ENCODE measurements at regions not wholly inside any gene's neighbourhood (a gene's known extent, or its start where the extent isn't known, plus 50 kb on each side); places are given as distances from the start of the nearest gene placed in this dataset.

GRCh38 chr14:25677111-25677510 lies 627.2 kb upstream of the STXBP6 start:
- TF ChIP-seq CTCF (IDR thresholded peaks at IDR 0.05) (no peak), POLR2A (IDR thresholded peaks at IDR 0.05) (no peak)
- WGBS, 2 donors = 61 to 67% methylated on average over 3 of the region's 3 CpGs
- no peak overlapping the region for H3K4me3 ChIP-seq (ENCODE audit: low read depth, poor library complexity, severe bottlenecking)
- no peak for DNase-seq (ENCODE audit: low spot score in 2 of 2)
- intact Hi-C loops (cut with DNase I; ENCODE audit: low total_unique reads) = no loop called here

- 41 to 47% methylated on average over 2 of the region's 2 CpGs for WGBS, 2 donors
- no peak for TF ChIP-seq CTCF (IDR thresholded peaks at IDR 0.05)
- no peak for TF ChIP-seq POLR2A (IDR thresholded peaks at IDR 0.05)
- intact Hi-C loops (cut with DNase I; ENCODE audit: low total_unique reads) = no loop called here
- no peak for DNase-seq (ENCODE audit: low spot score in 2 of 2)
- no peak overlapping the region for H3K4me3 ChIP-seq (ENCODE audit: low read depth, poor library complexity, severe bottlenecking)
Observed at GRCh38 chr14:25667387-25667786, 617.4 kb upstream of the STXBP6 start.

- WGBS, 2 donors = 57 to 62% methylated on average over 4 of the region's 4 CpGs
- DNase-seq (ENCODE audit: low spot score in 2 of 2) = no peak
- H3K4me3 ChIP-seq (ENCODE audit: low read depth, poor library complexity, severe bottlenecking) = no peak overlapping the region
- TF ChIP-seq POLR2A (IDR thresholded peaks at IDR 0.05) = no peak
- TF ChIP-seq CTCF (IDR thresholded peaks at IDR 0.05) = no peak
- intact Hi-C loops (cut with DNase I; ENCODE audit: low total_unique reads) = no loop called here
Observed at GRCh38 chr14:25666877-25667276, 616.9 kb upstream of the STXBP6 start.

- intact Hi-C loops (cut with DNase I; ENCODE audit: low total_unique reads) = no loop called here
- TF ChIP-seq CTCF (IDR thresholded peaks at IDR 0.05) (no peak), POLR2A (IDR thresholded peaks at IDR 0.05) (no peak)
- no peak overlapping the region for H3K4me3 ChIP-seq (ENCODE audit: low read depth, poor library complexity, severe bottlenecking)
- DNase-seq (ENCODE audit: low spot score in 2 of 2) = no peak
- WGBS, 2 donors = 64 to 65% methylated on average over 2 of the region's 2 CpGs
Observed at GRCh38 chr14:25658988-25659387, 609.0 kb upstream of the STXBP6 start.

- no peak overlapping the region for H3K4me3 ChIP-seq (ENCODE audit: low read depth, poor library complexity, severe bottlenecking)
- intact Hi-C loops (cut with DNase I; ENCODE audit: low total_unique reads) = no loop called here
- WGBS, 2 donors = 14 to 20% methylated on average over 2 of the region's 2 CpGs
- no peak for DNase-seq (ENCODE audit: low spot score in 2 of 2)
- TF ChIP-seq POLR2A (IDR thresholded peaks at IDR 0.05) (no peak), CTCF (IDR thresholded peaks at IDR 0.05) (no peak)
Observed at GRCh38 chr14:25630447-25630846, 580.5 kb upstream of the STXBP6 start.

GRCh38 chr14:25628978-25629377 lies 579.0 kb upstream of the STXBP6 start:
- intact Hi-C loops (cut with DNase I; ENCODE audit: low total_unique reads) = no loop called here
- no peak overlapping the region for H3K4me3 ChIP-seq (ENCODE audit: low read depth, poor library complexity, severe bottlenecking)
- 78 to 89% methylated on average over 2 of the region's 2 CpGs for WGBS, 2 donors
- TF ChIP-seq POLR2A (IDR thresholded peaks at IDR 0.05) (no peak), CTCF (IDR thresholded peaks at IDR 0.05) (no peak)
- DNase-seq (ENCODE audit: low spot score in 2 of 2) = no peak

Measured in lower leg skin (tissue), 4 donors.